ENCODE measurements at regions not wholly inside any gene's neighbourhood (a gene's known extent, or its start where the extent isn't known, plus 50 kb on each side); places are given as distances from the start of the nearest gene placed in this dataset.
"Not testable (repeated sequence)": the region's sequence is repeated elsewhere in the genome, so short reads cannot be mapped to it uniquely, and the experiment has no call there.

DNA sequence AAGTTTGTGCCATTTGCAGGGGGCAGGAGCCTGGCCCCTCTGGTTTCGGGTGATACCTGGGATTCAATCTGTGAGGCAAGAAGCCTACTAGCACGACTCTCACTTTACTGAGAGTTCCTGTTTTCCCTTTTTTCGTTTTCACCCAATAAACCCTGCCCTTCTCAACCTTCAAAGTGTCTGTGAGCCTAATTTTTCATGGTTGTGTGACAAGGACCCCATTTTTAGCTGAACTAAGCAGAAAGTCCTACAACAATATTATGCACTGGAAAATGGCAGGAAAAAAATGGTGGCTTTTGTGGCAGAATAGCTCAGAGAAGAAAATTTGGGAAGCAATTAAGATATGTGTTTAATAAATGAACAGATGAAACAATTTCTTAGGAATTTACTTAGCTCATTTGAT lies 432.1 kb downstream of the C12orf50 start:
- Histone ChIP-seq H3K27me3 (no peaks in the 10 kb centered on the region), H3K4me1 (no peaks in the 10 kb centered on the region), H3K27ac (no peak overlapping the region), H3K36me3 (no peaks in the 10 kb centered on the region), H3K4me3 (no peak overlapping the region), H3K9me3 (no peaks in the 10 kb centered on the region)
- no peak for ATAC-seq
- intact Hi-C loops (cut with DNase I), result no loop called here
- TF ChIP-seq, protein P1, sequence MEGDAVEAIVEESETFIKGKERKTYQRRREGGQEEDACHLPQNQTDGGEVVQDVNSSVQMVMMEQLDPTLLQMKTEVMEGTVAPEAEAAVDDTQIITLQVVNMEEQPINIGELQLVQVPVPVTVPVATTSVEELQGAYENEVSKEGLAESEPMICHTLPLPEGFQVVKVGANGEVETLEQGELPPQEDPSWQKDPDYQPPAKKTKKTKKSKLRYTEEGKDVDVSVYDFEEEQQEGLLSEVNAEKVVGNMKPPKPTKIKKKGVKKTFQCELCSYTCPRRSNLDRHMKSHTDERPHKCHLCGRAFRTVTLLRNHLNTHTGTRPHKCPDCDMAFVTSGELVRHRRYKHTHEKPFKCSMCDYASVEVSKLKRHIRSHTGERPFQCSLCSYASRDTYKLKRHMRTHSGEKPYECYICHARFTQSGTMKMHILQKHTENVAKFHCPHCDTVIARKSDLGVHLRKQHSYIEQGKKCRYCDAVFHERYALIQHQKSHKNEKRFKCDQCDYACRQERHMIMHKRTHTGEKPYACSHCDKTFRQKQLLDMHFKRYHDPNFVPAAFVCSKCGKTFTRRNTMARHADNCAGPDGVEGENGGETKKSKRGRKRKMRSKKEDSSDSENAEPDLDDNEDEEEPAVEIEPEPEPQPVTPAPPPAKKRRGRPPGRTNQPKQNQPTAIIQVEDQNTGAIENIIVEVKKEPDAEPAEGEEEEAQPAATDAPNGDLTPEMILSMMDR (IDR thresholded peaks at IDR 0.05), result no peak
- DNase-seq, result no peak

DNA sequence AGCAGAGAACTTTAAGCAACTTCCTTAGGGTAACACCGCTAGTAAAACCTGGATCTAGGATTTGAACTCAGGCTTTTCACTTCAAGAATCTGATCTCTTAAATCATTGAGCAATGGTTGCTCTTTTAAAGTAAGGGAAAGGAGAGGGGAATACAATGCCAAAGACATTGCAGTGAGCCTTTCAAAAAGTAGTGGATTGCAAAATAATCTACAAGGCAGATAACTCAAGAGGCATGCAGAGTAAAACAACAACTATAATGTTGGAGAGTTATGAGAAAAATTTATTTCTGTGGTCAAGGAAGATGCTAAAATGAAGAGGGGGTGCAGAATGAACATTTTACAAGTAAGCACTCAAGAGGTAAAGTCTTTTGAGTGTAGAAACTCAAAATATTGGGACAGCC lies 432.6 kb downstream of the C12orf50 start:
- no peaks in the 10 kb centered on the region for H3K27me3 ChIP-seq
- no peak overlapping the region for H3K27ac ChIP-seq
- ATAC-seq (no peak), DNase-seq (no peak)
- no peaks in the 10 kb centered on the region for H3K9me3 ChIP-seq
- intact Hi-C loops (cut with DNase I), result no loop called here
- H3K4me1 ChIP-seq, result no peaks in the 10 kb centered on the region
- TF ChIP-seq, protein P1 (IDR thresholded peaks at IDR 0.05), result no peak
- no peaks in the 10 kb centered on the region for H3K36me3 ChIP-seq
- H3K4me3 ChIP-seq, result no peak overlapping the region

DNA sequence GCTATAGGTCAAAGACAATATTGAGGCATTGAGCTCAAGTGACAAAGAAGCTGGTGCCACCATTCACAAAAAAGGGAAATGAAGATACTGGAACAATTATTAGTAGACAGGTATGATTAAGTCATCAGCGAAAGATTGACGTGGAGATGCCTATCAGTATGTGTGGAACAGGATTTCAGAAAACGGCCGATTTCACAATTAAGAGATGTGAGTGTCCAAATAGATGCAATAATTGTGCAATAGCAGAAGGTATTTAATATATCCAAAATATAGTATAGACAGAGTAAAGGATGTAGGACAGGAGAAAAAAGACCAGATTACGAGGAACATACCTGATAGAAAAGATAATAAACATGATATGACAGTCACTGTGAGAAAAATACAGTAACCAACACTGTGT lies 433.1 kb downstream of the C12orf50 start:
- DNase-seq (no peak), ATAC-seq (no peak)
- Histone ChIP-seq H3K27ac (no peak overlapping the region), H3K9me3 (no peaks in the 10 kb centered on the region), H3K36me3 (no peaks in the 10 kb centered on the region), H3K4me1 (no peaks in the 10 kb centered on the region), H3K4me3 (no peak overlapping the region), H3K27me3 (no peaks in the 10 kb centered on the region)
- TF ChIP-seq, protein P1 (IDR thresholded peaks at IDR 0.05), result no peak
- intact Hi-C loops (cut with DNase I), result no loop called here

DNA sequence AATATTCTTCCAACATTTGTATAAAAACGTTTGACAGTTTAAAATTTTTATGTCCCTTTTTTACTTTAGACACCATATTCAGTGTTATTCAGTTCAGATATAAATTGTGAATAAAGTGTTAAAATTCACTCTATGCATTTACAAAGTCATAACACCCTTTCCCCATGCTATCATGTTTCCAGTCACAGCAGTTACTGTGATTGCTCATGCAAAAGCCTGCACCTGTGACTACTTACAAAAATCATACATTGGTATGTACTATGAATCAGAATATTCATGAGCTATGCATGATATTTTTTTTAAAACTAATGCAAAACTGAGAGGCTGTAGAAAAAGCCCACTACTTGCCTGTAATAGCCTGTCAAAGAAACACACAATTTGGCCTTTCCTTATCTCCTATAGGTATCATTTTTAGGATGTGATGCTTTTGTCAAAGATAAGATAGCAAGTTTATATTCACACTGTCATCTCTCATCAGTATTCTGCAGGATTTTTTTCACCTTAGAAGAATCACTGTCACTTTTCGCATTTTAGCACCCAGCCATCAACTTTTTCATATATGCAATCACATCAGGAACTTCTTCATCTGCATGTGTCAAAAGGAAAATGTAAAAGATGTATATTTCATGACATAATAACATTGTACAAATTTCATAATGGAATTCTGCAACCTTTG lies 443.2 kb downstream of the C12orf50 start:
- intact Hi-C loops (cut with DNase I), result no loop called here
- ATAC-seq, result no peak

DNA sequence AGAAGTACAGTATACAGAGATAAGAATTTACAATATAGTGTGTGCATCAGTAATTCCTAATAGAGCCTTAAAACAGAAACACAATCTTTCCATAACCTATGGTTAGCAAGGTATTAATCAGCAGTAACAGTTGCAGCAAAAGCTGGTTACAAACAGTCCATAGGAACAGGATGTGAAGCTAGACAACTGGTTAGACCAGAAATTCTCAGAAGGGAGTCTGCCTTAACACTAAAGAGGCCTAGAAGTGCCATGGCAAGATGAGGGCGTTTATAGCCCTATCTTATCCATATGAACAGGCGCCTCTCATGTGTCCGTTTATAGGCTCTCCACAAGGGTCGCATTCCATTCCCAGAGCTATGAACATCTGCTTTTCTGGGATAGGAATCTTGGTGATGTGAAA lies 450.1 kb downstream of the C12orf50 start:
- H3K27me3 ChIP-seq; H3K36me3 ChIP-seq; H3K4me1 ChIP-seq; H3K4me3 ChIP-seq; H3K9me3 ChIP-seq; H3K27ac ChIP-seq; DNase-seq; intact Hi-C loops (cut with DNase I); ATAC-seq: not testable (repeated sequence)

More for the DNA sequence above, 443.2 kb downstream of the C12orf50 start:
- no peaks in the 10 kb centered on the region for H3K9me3 ChIP-seq
- no peaks in the 10 kb centered on the region for H3K36me3 ChIP-seq
- TF ChIP-seq, protein P1 (IDR thresholded peaks at IDR 0.05), result no peak
- no peaks in the 10 kb centered on the region for H3K27me3 ChIP-seq
- H3K4me3 ChIP-seq, result no peak overlapping the region
- no peaks in the 10 kb centered on the region for H3K4me1 ChIP-seq
- DNase-seq, result no peak
- no peak overlapping the region for H3K27ac ChIP-seq

DNA sequence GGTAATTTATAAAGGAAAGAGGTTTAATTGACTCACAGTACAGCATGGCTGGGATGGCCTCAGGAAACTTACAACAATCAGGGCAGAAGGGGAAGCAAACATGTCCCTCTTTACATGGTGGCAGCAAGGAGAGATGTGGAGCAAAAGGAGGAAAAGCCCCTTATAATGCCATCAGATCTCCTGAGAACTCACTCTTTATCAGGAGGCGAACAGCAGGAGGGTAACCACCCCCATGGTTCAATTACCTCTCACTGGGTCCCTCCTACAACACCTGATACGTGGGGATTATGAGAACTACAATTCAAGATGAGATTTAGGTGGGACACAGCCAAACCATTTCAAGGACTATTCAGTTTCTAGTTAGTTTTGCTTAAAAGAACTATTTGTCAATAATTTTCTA lies 453.3 kb downstream of the C12orf50 start:
- Histone ChIP-seq H3K36me3 (no peaks in the 10 kb centered on the region), H3K27ac (no peak overlapping the region), H3K4me1 (no peaks in the 10 kb centered on the region), H3K9me3 (no peaks in the 10 kb centered on the region), H3K27me3 (no peaks in the 10 kb centered on the region), H3K4me3 (no peak overlapping the region)
- intact Hi-C loops (cut with DNase I), result no loop called here
- no peak for DNase-seq
- TF ChIP-seq, protein P1 (IDR thresholded peaks at IDR 0.05), result no peak
- no peak for ATAC-seq

DNA sequence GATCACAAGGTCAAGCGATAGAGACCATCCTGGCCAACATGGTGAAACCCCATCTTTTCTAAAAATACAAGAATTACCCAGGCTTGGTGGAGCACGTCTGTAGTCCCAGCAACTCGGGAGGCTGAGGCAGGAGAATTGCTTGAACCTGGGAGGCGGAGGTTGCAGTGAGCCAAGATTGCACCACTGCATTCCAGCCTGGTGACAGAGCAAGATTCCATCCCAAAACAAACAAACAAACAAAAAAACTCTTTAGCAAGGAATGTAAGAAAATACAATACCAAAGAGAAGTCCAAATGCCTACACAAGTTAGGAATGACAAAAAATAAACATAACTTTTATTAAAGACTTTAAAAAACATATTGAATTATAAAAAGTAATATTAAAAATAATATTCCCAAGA lies 462.3 kb downstream of the C12orf50 start:
- H3K9me3 ChIP-seq; H3K36me3 ChIP-seq; DNase-seq; H3K27me3 ChIP-seq; H3K4me1 ChIP-seq; H3K27ac ChIP-seq; H3K4me3 ChIP-seq; intact Hi-C loops (cut with DNase I); ATAC-seq: not testable (repeated sequence)

All from upper lobe of right lung (tissue), 1 donor.